DMS53 treated with DMSO at 0.1 percent for 48 hours (cell line): ENCODE measurements at regions not wholly inside any gene's neighbourhood (a gene's known extent, or its start where the extent isn't known, plus 50 kb on each side); places are given as distances from the start of the nearest gene placed in this dataset.

Experiments
- DNase-seq: peaks from one replicate; lab custom pipeline; 2025; ENCODE audit not compliant: unreplicated experiment; lab: John Stamatoyannopoulos, UW

DNA sequence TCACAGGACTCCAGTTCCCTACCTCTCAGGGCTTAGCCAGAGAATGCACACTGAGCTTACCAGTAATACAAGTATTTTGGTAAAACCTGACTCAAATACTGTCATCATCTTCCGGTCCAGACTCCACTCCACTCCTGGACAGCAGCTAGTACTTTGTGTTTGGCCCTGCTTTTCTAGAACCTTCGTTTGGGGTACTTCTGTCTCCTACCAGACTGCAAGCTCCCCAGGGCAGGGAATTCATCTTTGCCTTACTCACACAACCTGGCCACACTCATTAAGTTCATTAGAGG is 108.9 kb upstream of the CDC42EP3 start:
- peak; percentile 9 for DNase-seq

DNA sequence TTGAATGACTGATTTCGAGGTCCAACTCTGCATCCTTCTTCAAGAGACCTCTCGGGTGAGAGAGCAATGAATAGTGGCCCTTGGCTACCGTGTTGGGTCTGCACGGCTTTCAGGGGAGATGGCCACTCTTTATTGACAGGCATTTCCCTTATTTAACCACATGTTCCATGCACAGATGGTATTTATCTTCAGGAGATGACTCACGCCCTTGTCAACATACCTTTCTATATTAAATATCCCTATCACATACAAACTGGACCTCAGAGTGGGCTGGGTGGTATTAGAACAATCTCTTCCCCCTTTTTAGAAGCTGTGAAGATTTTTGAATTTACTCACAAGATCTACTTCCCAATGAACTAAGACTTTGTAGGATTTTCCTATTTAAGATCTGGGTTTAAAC is 109.6 kb upstream of the CDC42EP3 start:
- peak; percentile 93 for DNase-seq

DNA sequence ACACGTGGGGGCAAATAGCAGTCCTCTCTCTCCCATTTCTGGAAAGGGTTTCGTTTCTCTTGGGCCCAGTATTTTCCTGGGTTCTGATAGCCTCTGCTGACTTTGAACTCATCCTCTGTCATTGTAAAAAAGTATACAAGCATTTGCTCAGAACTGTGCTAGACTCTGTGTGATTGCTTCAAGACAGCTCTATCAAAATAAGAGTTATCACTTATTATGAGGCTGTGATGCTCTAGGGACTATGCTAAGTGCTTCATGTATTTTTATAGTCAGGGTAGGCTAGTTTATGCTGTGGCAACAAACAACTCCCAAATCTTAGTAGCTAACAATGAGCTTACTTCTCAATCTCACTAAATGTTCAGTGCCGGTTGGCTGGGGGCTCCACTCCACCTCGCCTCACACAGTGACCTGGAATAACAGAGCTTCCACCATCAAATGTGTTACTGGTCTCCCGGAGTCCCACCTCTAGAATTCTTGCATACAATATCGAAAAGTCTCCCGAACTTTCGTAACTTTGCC is 110.8 kb upstream of the CDC42EP3 start:
- no peak for DNase-seq

DNA sequence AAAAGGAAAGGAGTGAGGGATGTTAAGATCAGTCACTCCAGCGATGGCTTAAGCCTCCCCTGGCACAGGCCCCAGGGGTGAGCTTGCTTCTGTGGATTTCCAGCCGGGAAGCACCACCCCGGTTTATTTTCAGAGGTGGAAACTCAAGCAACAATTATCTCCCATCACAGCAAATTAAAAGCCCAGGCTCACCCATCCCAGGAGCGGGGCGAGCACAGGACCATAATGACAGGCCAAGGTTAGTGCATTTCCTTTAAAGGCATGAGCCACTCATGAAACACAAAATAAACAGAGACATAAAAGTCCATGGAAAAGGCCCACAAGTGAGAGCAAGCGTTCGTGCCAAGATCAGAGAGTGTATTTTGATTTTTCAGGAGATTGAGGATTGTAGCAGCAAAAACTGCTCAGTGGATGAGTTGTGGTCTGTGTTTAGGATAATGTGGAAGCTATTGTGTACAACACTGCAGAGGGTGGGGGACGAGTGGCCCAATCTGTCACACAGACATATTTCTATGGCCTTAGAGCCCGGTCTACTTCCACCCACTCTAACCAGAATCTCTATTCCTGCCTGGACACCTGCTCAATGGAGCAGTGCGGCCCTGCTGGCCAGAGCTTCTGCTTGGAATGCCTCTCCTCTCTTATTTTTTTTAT is 111.4 kb upstream of the CDC42EP3 start:
- DNase-seq = peak; percentile 66

DNA sequence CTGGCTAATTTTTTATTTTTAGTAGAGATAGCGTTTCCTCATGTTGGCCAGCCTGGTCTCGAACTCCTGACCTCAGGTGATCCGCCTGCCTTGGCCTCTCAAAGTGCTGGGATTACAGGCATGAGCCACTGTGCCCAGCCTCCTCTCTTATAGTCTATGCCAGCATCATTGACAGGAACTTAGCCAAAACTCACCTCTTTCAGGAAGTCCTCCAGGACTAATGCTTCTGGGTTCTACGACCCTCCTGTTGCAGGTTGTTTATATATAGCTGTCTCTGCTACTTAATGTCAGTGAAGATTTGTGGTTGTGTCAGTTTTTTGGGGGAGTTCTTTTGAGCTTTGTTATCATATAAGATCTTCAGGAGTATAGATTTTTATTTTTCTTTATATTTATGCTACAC is 112.1 kb upstream of the CDC42EP3 start:
- no peak for DNase-seq

DNA sequence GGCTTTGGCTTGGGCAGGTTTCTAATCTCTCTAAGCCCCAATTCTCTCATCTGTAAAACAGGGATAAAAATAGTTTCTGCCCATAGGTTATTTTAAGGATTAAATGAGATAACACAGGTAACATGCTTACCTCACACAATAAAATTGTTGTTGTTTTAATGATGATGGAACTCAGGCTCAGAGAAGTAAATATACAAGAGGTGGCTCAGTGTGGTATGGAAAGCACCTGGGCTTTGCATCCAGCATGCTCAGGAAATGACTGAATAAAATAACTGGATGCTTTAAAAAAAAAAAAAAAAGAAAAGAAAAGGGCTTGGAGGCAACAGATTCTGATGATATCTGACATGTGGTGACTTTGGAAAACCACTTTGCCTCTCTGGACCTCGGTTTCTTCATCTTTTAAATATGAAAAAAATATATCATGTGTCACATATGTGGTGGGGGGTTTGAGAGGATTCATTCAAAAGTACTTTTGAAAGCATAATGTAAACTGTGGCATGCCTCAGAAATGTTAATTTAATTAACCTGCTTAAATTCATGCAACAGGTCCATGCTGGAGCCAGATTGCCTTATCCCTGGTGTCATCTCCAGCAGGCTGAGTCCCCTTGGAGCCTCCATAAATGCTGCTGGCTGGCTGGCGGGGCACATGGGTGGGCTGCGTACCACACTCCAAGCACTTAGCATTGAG is 112.8 kb upstream of the CDC42EP3 start:
- DNase-seq = peak; percentile 26

DNA sequence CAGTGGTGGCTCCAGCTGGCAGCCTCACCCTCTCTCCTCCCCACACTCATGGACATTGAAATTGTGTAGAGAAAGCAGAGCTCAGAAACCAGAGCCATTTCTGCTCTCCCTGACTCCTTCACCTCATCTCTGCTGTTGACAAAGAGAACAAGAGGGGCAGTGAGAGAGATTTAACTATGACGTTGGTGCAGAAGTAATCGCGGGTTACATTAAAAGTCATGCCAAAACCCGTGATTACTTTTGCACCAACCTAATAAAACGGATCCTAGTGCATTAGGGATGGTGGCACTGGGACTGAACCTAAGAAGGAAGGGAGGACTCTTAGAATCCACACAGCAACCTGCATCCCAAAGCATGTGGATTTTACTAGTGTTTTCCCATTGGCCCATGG is 113.3 kb upstream of the CDC42EP3 start:
- no peak for DNase-seq

DNA sequence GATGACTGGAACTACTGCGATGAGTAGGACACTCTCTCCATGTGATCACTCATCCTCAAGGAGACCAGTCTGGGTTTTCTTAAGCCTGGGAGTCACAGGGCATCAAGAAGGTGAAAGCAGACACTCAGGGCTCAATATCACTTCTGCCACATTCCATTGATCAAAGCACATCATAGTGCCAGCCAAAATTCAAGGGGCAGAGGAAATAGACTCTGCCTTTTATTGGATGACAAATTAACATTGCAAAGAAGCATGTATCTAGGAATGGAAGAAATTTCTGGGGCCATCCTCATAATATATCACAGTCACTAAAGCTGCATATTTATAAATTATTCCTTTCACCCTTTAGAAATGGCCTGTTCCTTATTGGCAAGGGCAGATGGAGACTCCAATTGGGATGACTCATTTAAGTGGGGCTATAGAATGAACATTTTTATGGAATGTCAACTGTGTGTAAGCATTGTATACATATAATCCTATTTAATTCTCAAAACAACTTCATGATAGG is 114.8 kb upstream of the CDC42EP3 start:
- DNase-seq = no peak

DNA sequence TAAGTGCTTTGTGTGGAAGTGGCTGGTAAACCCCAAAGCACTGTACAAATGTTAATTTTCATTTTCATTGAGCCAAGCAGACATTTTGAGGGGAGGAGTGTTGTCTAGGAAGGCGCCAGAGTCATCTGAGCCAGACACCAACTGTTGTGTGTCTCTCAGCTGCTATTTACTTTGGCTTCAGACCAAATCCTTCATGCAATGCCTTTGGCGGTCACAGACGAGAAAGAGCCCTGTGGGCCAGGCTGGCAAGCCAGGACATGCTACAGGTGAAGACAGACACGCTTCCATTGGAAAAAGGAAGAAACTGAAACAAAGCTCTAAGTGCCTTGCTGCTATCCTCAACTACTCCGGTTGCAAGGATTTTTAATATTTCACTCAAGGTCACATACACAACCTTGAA is 115.4 kb upstream of the CDC42EP3 start:
- peak; percentile 92 for DNase-seq

DNA sequence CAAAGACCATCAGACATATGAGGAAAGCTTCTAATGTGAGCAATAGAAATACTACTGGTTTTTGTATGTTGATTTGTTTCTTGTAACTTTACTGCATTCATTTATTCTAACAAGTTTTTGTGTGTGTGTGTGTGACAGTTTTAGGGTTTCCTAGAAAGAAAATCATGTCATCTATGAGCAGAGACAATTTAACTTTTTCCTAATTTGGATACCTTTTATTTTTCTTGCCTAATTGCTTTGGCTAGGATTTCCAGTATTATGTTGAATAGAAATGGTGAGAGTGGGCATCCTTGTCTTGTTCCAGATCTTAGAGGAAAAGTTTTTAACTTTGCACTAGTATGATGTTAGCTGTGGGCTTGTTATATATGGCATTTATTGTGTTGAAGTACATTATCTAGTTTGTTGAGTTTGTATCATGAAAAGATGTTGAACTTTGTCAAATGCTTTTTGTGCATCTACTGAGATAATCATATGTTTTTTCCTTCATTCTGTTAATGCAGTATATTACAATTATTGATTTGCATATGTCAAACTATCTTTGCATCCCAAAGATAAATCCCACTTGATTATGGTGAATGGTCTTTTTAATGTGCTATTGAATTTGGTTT is 117.3 kb upstream of the CDC42EP3 start:
- no peak for DNase-seq

DNA sequence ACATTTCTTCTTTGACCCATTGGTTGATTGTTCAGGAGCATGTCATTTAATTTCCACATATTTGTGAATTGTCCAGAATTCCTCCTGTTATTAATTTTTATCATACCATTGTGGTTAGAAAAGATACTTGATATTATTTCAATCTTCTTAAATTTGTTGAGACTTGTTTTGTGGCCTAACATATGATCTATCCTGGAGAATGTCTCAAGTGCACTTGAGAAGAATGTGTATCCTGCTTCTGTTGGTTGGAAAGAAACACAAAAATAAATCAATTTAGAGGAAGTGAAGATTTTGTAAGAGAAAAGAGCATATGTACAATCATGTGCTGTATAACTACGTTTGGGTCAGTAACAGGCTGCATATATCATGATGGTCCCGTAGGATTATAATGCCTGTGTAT is 118.6 kb upstream of the CDC42EP3 start:
- DNase-seq = no peak

DNA sequence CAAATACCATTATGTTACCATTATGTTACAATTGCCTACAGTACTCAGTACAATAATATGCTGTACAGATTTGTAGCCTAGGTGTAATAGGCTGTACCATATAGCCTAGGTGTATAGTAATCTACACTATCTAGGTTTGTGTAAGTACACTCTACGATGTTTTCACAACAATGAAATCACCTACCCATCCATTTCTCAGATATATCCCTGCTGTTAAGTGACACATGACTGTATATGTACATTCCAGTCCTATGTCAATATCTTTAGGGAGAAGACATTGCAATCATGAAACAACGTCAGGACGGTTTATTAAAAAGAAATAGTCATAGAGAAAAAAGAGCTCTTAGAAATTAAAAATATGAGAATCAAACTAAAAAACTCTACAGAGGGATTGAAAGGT is 119.0 kb upstream of the CDC42EP3 start:
- peak; percentile 23 for DNase-seq

DNA sequence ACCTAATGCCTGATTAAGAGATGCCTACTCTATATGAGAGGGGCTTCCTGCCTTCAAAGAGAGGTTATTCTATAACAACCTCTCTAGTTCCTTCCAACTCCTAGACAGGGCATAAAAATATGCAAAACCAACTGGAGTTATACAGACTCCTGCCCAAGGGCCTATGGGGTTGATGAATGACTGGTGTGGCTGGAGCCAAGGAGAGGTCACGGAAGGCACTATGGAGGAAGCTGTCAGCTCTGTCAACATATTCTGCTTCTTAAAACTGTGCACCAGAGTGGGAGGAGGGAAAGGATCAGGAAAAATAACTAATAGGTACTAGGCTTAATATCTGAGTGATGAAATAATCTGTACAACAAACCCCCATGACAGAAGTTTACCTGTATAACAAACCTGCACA is 120.9 kb upstream of the CDC42EP3 start:
- no peak for DNase-seq

DNA sequence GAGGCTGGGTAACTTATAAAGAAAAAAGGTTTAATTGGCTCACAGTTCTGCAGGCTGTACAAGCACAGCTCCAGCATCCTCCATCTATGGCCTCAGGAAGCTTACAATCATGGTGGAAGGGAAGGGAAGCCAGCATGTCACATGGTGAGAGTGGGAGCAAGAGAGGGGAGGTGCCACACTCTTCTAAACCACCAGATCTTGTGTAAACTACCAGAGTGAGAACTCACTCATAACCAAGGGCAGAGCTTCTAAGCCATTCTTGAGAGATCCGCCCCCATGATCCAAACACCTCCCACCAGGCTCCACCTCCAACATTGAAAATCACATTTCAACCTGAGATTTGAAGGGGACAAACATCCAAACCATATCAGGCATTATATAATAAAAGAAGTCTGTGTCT is 121.6 kb upstream of the CDC42EP3 start:
- DNase-seq = no peak

DNA sequence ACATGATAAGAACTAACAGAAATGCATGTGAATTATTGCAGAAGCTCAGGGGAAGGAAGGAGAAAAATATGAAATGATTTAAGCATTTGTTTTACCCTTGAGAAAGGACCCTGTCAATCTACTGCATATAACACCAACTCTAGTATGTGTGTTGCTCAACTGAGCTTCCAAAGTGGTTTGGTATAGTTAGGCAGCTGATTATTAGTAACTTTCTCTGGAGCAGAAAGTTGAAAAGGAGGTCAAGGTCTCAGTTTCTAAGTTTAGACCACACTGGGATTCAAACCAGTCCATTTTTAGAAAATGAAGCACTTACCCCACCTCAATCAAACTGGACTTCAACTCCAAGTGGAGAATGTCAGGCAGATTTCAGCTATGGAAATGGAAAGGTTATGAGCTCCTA is 123.3 kb upstream of the CDC42EP3 start:
- DNase-seq = no peak

DNA sequence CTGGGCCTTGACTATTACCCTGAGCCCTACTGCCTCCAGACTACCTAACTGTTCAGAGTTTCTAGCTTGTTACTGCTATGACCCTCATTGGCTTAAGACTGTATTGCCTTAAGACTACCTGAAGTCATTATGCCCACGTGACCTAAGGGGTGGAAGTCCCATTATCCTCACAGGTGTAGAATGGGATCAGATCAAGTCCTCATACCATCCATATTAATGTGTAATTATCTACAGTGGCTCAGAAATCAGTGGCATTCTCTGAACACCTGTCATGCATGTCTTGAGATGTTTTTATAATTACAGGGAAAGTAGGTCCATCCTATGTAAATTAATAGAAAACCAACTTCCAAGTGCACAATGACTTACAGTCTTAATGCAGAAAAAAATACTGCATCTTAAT is 124.0 kb upstream of the CDC42EP3 start:
- no peak for DNase-seq

DNA sequence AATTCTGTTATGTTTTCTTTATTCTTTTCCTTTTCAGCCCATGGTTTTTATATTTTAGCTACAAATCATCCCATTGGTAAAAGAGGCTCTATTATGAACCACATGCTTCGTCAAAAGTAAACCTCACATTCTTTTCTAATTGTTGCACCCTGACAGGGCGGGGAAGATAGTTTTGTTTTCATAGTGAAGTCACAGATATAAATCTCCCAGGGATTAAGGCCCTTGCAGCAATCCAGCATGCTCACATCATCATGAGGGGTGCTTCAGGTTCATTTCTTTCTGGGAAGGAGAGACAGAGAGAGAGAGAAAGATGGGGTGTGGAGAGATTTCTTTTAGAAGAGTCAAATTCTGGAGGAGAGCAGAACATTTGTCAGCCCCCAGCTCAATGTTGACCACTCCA is 124.5 kb upstream of the CDC42EP3 start:
- DNase-seq = no peak

DNA sequence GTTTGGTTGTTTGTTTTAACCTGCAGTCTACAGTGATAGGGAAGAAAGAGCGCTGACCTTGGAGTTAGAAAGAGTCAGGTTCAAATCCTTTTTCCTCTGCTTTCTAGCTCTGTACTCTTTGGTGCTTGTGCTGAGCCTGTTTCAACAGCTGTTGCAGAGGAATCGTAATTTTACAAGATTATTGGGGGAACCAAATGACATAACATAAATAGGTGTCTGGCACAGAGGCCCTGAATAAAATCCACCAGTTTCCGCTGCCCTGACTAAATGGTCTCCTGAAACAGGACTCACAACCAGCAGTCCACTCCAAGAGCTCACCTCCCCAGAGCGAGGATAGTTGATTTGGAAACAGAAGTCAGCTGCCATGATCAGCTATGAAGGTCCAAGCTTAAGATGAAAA is 125.0 kb upstream of the CDC42EP3 start:
- DNase-seq = no peak

DNA sequence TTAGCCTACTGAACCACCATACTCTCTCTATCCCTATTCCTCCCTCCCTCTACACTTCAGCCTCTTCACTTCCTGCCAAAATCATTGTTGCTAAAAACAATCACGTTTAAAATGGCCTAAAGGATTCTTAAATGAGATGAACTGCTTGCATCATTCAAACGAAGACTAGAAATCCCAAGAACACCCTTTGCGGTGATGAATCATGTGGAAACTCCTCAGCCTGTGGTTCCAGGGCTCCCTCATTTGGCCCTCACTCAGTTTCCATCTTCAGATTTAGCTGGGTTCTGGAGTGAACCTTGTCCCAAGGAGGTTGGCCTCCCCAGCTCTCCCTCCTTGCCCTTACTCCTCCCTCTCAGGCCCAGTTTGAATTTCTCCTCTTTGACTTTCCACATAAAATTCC is 125.6 kb upstream of the CDC42EP3 start:
- DNase-seq = no peak

DNA sequence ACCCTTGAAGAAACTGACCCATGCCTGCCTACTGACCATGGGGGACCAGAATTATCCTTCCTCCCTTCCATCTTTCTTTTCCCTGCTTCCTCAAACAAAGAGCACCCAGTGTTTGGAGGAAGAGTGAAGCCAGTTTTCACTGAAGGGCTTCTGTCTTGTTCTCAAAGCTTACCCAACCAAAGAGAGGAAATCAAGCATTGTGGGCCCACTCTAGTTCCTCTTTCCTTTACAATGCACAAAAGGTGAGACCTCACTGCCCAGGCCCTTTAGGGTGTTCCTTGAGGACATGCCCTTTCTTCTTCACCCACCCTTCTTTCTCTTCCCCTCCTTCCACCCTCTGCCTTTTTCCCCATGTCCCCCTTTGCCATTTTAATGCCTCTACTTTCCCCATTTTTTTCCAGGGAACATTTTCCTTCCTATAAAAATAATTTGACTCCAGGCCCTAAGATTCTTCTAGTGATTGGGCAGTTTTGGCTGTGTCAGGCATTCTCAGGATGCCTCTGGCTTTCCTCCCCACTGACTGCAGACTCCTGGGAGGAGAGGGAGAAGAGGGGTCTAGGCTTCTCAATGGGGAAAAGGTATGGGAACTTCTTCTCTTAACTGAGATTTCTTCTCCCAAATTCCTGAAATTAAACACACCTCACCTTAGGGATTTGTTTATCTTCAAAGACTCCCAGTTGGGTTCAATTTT is 126.6 kb upstream of the RMDN2 start:
- DNase-seq = no peak

DNA sequence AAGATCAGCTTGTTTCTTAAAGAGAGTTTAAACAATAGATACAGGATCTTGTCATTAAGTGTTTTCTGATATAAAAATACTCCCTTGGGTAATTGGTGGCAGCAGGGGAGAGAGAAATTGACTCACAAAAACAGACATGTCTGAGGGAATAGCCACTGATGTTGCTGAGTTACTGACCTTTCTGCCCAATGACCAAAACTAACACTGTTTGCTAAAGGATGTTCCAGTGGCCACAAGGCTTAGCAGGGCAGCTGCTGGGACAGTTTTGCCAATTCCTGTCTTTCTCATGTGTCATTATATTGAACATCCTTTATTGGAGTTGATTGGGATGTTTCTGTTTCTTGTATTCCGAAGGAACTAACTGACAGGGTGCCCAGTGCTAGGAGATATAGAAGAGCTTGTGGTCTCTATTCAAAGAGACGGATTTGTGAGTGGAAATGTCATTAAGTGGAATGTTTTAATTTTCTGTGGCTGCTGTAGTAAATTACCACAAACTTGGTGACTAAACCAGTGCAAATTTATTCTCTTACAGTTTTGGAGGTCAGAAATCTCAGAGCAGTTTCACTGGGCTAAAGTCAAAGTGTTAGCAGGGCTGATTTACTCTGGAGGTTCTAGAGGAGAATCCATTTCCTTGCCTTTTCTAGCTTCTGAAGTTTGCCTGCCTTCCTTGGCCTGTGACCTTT is 124.8 kb upstream of the RMDN2 start:
- DNase-seq = no peak
